HG03175 (cell line): ENCODE measurements at regions not wholly inside any gene's neighbourhood (a gene's known extent, or its start where the extent isn't known, plus 50 kb on each side); places are given as distances from the start of the nearest gene placed in this dataset.

Experiments used
- ATAC-seq: cut with Tn5 transposase; IDR thresholded peaks from one replicate; pipeline ENCODE4 v1.9.1; 2021; ENCODE audit warnings: mild to moderate bottlenecking, moderate library complexity; ENCODE audit not compliant: unreplicated experiment

DNA sequence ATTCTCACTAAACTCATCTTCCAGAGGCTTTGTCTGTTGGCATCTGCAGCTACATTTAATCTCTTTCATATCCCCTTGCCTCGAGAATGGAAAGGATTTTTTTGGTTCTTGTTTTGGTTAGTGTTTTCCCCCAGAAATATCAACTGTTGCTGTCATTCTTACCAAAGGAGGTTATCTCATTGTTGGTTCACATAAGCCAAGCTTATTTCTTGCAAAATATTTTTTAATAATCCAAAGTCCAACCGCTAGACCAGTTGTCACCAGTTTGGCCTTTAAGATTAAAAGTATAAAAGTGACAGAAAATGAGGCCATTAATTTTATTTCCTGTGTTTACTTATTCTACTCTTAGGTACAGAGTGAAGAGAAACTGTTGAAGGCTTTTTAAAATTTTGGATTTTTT, 66.5 kb upstream of the PROX1 start:
- no peak for ATAC-seq

GRCh38 chr1:213921712-213922111, 66.1 kb upstream of the PROX1 start:
- ATAC-seq = no peak

- no peak for ATAC-seq
Observed at GRCh38 chr1:213925531-213926182, 62.1 kb upstream of the PROX1 start.

DNA sequence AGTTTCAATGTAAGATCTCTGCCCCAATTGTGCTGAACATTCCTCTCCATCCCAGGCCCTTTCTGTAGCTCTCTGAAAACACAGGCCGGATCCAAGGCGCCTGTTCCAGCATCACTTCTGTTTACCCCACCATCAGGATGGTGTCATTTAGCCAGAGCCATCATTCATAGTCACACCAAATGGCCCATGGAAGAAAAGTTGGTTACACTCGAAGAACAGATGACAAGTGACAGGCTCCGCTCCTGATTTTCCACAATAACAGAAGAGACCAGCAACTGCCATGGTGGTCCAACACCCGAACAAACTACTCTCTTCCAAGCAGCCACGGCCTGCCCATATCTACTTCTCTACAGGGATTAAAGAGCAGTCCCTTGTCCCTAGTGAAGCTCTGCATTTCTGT, 59.9 kb upstream of the PROX1 start:
- ATAC-seq = no peak

- ATAC-seq = no peak
Observed at GRCh38 chr1:213929398-213929797, 58.4 kb upstream of the PROX1 start.

- no peak for ATAC-seq
Observed at GRCh38 chr1:213931836-213932235, 55.9 kb upstream of the PROX1 start.

- ATAC-seq = no peak
Observed at GRCh38 chr1:213933336-213933735, 54.4 kb upstream of the PROX1 start.

- ATAC-seq = no peak
Observed at GRCh38 chr1:213934649-213935048, 53.1 kb upstream of the PROX1 start.

DNA sequence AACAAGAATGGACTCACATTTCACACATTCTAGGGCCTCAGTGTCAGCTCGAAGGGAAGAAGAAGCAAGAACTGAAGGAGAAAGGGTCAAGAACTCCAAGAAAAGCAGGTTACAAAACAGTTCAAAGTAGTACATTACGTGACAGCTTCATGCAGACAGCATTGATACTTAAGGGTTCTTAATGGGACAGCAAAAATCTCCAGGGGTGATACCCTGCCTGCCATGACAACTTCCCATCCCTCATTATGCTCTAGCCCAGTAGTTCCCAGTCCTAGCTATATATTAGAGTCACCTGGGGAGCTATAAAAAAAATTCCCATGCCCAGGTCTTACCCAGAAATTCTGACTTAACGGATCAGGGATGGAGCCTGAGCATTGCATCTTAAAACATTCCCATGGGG, 51.2 kb upstream of the PROX1 start:
- no peak for ATAC-seq
